HCT116 (cell line): ENCODE measurements at regions not wholly inside any gene's neighbourhood (a gene's known extent, or its start where the extent isn't known, plus 50 kb on each side); places are given as distances from the start of the nearest gene placed in this dataset.

Source experiments
- POLR2A ChIP-seq: IDR thresholded peaks from 2 replicates; pipeline ENCODE4 v1.7.0; 2011; ENCODE audit warnings: borderline replicate concordance; ENCODE audit not compliant: insufficient read depth, insufficient read length; ENCODE audit errors: extremely low read depth
- TF ChIP-seq, protein P1 (sequence below): IDR thresholded peaks from 2 replicates; pipeline ENCODE4 v1.6.1; 2012
- TF ChIP-seq, protein P2 (sequence below), 3 experiments: fragments of 200-600 bp in 1 of 3; sonication (generic) in 1 of 3; IDR thresholded peaks in 2 of 3; conservative IDR thresholded peaks in 1 of 3; 2 replicates each; pipeline ENCODE4 v1.5.1; 2012 to 2017; ENCODE audit warnings: low read depth in 2 of 3, low read length in 2 of 3, antibody characterized with exemption in 1 of 3, borderline replicate concordance in 1 of 3, control low read depth in 1 of 3, mild to moderate bottlenecking in 1 of 3, mixed read lengths in 1 of 3, mixed run types in 1 of 3, moderate library complexity in 1 of 3; ENCODE audit not compliant: insufficient read depth in 1 of 3

GRCh38 chr6:3617681-3618311 is 133.7 kb downstream of the PXDC1 start:
- TF ChIP-seq, protein P1, sequence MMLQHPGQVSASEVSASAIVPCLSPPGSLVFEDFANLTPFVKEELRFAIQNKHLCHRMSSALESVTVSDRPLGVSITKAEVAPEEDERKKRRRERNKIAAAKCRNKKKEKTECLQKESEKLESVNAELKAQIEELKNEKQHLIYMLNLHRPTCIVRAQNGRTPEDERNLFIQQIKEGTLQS, result no peak
- no peak for TF ChIP-seq POLR2A
- TF ChIP-seq, protein P2, sequence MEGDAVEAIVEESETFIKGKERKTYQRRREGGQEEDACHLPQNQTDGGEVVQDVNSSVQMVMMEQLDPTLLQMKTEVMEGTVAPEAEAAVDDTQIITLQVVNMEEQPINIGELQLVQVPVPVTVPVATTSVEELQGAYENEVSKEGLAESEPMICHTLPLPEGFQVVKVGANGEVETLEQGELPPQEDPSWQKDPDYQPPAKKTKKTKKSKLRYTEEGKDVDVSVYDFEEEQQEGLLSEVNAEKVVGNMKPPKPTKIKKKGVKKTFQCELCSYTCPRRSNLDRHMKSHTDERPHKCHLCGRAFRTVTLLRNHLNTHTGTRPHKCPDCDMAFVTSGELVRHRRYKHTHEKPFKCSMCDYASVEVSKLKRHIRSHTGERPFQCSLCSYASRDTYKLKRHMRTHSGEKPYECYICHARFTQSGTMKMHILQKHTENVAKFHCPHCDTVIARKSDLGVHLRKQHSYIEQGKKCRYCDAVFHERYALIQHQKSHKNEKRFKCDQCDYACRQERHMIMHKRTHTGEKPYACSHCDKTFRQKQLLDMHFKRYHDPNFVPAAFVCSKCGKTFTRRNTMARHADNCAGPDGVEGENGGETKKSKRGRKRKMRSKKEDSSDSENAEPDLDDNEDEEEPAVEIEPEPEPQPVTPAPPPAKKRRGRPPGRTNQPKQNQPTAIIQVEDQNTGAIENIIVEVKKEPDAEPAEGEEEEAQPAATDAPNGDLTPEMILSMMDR (IDR thresholded peaks at IDR 0.05 in 2 of 3, conservative IDR thresholded peaks at IDR 0.05 in 1 of 3; ENCODE audit: borderline replicate concordance in 1 of 3, insufficient read depth in 1 of 3, low read depth in 2 of 3, low read length in 2 of 3), result no peak
